ENCODE measurements at regions not wholly inside any gene's neighbourhood (a gene's known extent, or its start where the extent isn't known, plus 50 kb on each side); places are given as distances from the start of the nearest gene placed in this dataset.

GRCh38 chr4:133000012-133000411 lies 149.1 kb upstream of the PCDH10 start:
- Histone ChIP-seq H3K9me3 (replicated peaks) (peaks cover 6% of the 10 kb centered on the region), H3K27ac (replicated peaks) (no peak overlapping the region), H3K4me1 (no peaks in the 10 kb centered on the region), H3K4me3 (no peak overlapping the region), H3K36me3 (no peaks in the 10 kb centered on the region), H3K27me3 (ENCODE audit: low read depth) (no peaks in the 10 kb centered on the region)
- intact Hi-C loops (cut with micrococcal nuclease): no loop called here
- DNase-seq: no peak
- TF ChIP-seq, protein P1, sequence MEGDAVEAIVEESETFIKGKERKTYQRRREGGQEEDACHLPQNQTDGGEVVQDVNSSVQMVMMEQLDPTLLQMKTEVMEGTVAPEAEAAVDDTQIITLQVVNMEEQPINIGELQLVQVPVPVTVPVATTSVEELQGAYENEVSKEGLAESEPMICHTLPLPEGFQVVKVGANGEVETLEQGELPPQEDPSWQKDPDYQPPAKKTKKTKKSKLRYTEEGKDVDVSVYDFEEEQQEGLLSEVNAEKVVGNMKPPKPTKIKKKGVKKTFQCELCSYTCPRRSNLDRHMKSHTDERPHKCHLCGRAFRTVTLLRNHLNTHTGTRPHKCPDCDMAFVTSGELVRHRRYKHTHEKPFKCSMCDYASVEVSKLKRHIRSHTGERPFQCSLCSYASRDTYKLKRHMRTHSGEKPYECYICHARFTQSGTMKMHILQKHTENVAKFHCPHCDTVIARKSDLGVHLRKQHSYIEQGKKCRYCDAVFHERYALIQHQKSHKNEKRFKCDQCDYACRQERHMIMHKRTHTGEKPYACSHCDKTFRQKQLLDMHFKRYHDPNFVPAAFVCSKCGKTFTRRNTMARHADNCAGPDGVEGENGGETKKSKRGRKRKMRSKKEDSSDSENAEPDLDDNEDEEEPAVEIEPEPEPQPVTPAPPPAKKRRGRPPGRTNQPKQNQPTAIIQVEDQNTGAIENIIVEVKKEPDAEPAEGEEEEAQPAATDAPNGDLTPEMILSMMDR (IDR thresholded peaks at IDR 0.05; ENCODE audit: borderline replicate concordance): no peak

GRCh38 chr4:133003169-133003568 lies 145.9 kb upstream of the PCDH10 start:
- no peak overlapping the region for H3K27ac ChIP-seq (replicated peaks)
- H3K4me1 ChIP-seq: no peaks in the 10 kb centered on the region
- H3K4me3 ChIP-seq: no peak overlapping the region
- TF ChIP-seq, protein P1 (IDR thresholded peaks at IDR 0.05; ENCODE audit: borderline replicate concordance): no peak
- H3K36me3 ChIP-seq: no peaks in the 10 kb centered on the region
- peaks cover 6% of the 10 kb centered on the region for H3K9me3 ChIP-seq (replicated peaks)
- DNase-seq: no peak
- no peaks in the 10 kb centered on the region for H3K27me3 ChIP-seq (ENCODE audit: low read depth)
- intact Hi-C loops (cut with micrococcal nuclease): no loop called here

DNA sequence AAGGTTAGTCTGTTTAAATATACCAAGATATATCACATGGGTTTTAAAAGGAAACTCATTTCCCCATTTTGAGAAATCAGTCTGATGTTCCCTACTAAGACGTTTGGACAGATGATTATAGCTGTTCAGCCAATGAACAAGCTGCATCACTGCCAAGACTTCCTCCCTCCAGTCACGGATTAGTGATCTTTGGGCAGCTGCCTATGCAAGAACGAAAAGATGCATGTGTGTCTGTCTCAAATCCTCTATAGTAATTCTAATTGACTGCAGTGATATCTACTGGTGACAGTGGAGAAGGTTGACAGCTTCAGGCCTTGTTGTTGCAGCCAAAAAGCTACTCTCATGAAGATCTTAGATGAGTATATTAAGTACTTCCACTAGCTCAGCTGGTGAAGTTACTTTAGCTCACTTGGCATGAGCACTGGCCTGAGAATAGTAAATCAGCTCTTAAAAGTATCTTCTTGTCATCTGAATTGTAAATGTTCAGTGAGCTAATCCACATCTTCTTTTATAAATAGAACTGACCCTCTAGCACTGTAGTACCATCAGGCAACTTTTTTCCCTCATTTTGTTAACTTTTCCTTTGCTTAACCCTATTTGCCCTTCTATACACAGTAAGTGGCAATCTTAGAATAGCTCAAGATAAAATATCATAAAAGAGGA lies 134.5 kb upstream of the PCDH10 start:
- DNase-seq: no peak
- H3K4me1 ChIP-seq: no peaks in the 10 kb centered on the region
- H3K36me3 ChIP-seq: no peaks in the 10 kb centered on the region

GRCh38 chr4:133045288-133045687 lies 103.8 kb upstream of the PCDH10 start:
- Histone ChIP-seq H3K9me3 (replicated peaks) (peaks cover 15% of the 10 kb centered on the region), H3K4me1 (no peaks in the 10 kb centered on the region), H3K36me3 (no peaks in the 10 kb centered on the region), H3K27ac (replicated peaks) (no peak overlapping the region), H3K4me3 (no peak overlapping the region), H3K27me3 (ENCODE audit: low read depth) (no peaks in the 10 kb centered on the region)
- intact Hi-C loops (cut with micrococcal nuclease): no loop called here
- TF ChIP-seq, protein P1 (IDR thresholded peaks at IDR 0.05; ENCODE audit: borderline replicate concordance): no peak
- no peak for DNase-seq

More for the DNA sequence above, 134.5 kb upstream of the PCDH10 start:
- Histone ChIP-seq H3K27me3 (ENCODE audit: low read depth) (no peaks in the 10 kb centered on the region), H3K4me3 (no peak overlapping the region), H3K9me3 (replicated peaks) (peaks cover 12% of the 10 kb centered on the region), H3K27ac (replicated peaks) (no peak overlapping the region)
- intact Hi-C loops (cut with micrococcal nuclease): no loop called here
- TF ChIP-seq, protein P1 (IDR thresholded peaks at IDR 0.05; ENCODE audit: borderline replicate concordance): no peak

DNA sequence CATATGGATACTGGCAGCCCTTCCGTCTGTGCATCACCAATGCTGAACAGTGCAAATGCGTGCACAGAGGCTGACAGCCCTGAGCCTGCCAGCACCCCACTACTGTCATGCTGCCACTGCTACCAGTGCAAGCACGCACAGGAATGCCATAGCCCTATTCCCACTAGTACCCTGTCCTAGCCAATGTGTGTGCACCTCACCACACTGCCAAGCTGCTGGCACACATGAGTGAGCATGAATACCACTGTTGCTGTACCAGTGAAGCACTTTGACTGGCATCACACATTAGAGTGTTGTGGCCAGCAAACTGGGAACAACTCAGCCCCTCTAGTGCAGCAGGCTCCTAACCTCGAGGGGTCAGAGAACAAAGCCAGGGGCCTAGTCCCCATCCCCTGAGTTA lies 102.9 kb upstream of the PCDH10 start:
- intact Hi-C loops (cut with micrococcal nuclease): no loop called here
- TF ChIP-seq, protein P1 (IDR thresholded peaks at IDR 0.05; ENCODE audit: borderline replicate concordance): no peak
- Histone ChIP-seq H3K4me1 (no peaks in the 10 kb centered on the region), H3K36me3 (no peaks in the 10 kb centered on the region), H3K4me3 (no peak overlapping the region), H3K27ac (replicated peaks) (no peak overlapping the region), H3K9me3 (replicated peaks) (peaks cover 20% of the 10 kb centered on the region), H3K27me3 (ENCODE audit: low read depth) (no peaks in the 10 kb centered on the region)
- no peak for DNase-seq

Measured in left ventricle myocardium inferior (tissue), 1 donor.